ACHN (cell line): ENCODE measurements at regions not wholly inside any gene's neighbourhood (a gene's known extent, or its start where the extent isn't known, plus 50 kb on each side); places are given as distances from the start of the nearest gene placed in this dataset.

Experiments used
- DNase-seq: peaks from one replicate; pipeline ENCODE4 v3.0.0-alpha.2; 2015
- in situ Hi-C: cut with HindIII; loops from 2 replicates; pipeline ENCODE4 v1.10.0; 2017; ENCODE audit warnings: low sequenced_read_pairs, low pct_ligation_motif_present, low pct_unique_long_range_greater_than_20kb

DNA sequence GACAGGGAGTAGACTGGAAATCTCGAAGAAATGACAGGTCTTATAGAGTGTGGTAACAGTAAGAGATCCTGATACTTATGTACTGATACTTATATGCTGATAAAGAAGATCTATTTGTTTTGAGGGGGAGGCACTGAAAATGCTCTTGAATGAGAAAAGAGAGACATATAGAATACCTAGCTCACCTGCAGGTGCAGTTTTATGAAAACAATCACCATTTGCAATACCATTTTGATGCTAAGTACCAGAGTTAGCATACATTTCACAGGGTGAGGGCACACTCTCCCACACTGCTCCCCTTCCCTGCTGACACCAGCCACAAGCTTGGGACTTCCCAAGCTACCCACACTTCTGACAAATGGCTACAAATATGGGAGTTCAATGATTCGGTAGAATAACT, 1490.1 kb upstream of the IGFBP7 start:
- in situ Hi-C loops, result no loop called here
- no peak for DNase-seq

DNA sequence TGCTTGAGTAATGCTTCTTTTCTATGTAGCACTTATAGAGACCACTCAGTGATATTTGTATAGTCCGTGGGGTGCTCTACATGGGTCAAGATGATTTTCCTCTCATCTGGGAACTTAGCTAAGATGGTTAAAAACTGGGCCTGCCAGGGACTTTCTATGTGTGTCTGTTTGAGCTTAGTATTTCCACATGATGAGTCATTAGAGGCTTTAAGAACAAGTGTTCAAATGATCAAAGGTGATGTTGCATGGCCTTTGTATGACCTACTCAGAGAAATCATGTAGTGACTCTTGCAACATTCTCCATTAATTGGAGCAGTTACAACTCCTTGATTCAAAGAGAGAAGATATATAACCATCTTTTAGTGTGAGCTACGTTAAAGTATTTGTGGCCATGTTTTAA, 1480.5 kb upstream of the IGFBP7 start:
- DNase-seq, result no peak
- in situ Hi-C loops, result no loop called here

DNA sequence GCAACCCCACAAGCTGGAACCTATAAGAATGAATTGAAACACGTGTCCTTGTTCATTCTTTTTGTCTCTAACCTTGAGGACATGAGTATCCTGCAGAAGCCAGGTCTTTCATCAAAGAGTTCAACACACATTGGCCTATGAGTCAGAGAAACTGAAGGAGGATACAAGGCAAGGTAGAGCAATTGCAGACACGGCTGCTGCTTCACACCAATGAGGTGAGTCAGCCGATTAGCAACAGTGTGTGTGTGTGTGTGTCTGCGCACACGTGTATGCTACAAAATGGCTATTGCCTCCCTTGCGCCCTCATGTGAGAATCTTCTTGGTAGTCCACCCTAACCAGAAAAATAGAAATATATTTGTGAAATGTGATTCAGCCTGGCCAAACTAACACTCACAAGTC, 1477.7 kb upstream of the IGFBP7 start:
- DNase-seq, result peak; percentile 3
- in situ Hi-C loops, result no loop called here

DNA sequence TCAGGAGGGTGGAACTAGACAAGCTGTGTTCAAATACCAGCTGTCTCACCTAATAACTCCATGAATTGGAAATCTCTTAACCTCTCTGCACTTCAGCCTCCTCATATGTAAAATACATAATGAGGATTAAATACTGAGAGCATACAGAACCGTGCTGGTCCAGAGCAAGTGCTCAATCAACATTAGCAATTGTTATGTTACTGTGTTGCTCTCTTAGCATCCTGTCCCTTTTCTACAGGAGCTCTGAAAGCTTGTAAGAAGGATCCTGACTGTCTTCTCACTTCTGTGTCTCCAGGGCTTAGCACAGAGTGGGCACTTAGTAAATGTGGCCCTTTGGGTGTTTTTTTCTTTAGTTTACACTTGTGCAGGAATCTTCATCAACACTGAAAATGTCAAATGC, 1456.1 kb upstream of the IGFBP7 start:
- no peak for DNase-seq
- in situ Hi-C loops, result no loop called here

DNA sequence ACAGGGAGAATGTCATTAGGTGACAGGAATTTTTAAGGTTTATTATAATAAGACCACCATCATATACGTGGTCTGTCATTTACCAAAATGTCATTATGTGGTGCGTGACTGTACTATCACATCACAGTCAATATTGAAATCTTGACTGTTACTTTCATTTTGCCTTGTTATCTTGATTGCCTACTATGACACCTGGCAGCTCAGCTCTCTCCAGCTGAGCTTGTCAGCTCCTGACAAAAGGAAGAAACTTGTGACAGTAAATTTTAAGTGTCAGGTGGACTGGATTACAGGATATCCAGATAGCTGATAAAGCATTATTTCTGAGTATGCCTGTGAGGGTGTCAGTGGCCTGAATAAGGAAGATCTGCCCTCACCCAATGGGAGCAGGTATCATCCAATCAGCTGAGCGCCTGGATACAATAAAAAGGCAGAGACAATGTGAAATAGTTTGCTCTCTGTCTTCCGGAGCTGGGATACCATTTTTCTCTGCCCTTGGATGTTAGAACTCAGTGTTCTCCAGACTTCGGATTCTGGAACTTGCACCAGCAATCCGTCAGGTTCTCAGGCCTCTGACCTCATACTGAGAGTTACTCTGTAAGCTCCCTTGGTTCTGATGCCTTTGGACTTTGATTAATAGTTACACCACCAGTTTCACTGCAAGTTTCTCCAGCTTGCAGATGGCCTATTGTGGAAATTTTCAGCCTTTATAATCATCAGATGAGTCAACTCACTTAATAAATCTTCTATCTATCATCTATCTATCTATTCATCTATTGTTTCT, 1454.7 kb upstream of the IGFBP7 start:
- in situ Hi-C loops, result no loop called here
- no peak for DNase-seq

DNA sequence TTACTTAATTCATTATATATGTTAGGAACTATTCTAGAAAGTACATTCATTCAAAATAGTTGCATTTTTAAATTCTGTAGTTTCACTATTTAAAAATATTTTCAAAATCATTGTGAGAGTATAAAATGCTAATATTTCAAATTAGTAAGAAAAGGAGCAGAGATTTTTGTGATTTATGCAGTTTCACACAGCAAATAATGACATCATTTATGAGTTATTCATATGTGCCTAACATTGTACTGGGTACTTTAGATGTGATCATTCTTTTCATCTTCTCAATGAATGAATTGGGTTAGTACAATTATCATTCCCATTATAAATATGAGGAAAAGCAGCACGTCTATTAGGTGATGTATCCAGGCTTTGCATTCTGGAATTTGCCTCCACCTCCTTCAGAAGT, 1451.0 kb upstream of the IGFBP7 start:
- in situ Hi-C loops, result no loop called here
- no peak for DNase-seq

DNA sequence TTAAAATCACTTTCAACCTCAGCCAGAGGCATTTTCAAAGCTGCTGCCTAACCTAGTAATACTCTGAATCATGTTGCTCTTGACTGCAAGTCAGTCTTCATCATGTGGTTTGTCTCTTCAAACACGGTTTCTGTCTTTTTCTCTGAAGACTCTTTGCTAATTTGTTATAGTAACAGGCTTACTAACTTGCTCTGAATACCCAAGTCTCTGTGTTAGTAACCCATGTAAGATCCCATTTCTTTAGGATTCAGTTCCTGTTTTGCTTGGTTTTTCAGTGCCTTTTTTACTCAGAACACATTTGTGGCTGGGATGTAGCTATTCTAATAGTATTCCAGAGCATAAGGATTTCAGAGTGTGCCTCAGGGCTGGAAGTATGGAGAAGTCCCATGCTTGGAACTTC, 1450.6 kb upstream of the IGFBP7 start:
- no peak for DNase-seq
- in situ Hi-C loops, result no loop called here

DNA sequence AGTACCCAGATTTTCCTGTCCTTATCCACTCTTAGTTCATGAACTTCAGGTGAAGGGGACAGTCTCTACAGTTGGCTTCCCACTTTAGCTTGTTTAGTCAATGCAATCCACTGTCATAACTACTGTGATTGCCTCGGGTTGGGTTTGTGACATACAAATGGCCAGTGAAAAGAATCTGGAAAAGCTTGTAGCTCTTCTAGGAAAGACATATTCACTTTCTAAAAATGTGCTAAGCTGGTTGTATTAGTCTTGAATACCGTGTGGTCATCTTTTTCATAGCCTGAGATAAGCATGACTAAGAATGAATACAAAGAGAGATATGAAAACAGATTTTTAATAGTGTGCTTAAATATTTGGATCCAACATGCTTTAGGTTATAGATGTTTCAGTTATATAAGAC, 1443.5 kb upstream of the IGFBP7 start:
- DNase-seq, result no peak
- in situ Hi-C loops, result no loop called here

DNA sequence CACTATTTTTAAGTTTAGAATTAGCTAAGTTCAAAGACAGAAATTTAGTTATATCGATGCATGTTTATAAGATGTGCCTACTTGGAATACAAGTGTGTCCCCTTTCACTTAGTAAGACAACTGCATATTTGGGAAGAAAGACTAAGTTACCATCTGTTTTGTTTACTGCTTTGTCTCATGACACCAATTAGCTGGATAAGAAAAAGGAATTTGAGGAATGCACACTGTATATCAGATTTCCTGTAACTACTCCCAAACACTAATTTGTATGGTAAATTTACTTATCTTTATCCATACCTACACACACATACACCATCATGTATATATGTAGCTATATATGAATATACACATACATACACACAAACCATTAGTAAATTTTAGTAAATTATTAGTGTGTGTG, 1442.8 kb upstream of the IGFBP7 start:
- no peak for DNase-seq
- in situ Hi-C loops, result no loop called here

DNA sequence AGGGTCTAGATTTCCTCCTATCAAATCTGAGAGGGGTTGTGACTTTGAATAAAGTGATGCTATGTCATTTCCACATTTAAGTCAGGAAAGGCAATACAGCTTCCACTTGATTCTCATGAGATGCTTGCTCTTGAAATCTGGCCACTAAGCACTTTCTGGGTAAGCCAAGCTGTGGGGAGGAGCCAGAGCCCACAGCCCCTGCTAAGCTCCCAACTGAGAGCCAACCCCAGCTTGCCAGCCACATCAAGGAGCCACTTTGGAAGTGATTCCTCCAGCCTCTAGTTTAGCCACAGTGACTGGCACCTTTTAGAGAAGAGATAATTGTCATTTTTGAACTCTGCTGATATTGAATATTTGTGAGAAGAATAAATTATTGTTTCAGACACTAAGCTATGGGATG, 1441.5 kb upstream of the IGFBP7 start:
- in situ Hi-C loops, result no loop called here

DNA sequence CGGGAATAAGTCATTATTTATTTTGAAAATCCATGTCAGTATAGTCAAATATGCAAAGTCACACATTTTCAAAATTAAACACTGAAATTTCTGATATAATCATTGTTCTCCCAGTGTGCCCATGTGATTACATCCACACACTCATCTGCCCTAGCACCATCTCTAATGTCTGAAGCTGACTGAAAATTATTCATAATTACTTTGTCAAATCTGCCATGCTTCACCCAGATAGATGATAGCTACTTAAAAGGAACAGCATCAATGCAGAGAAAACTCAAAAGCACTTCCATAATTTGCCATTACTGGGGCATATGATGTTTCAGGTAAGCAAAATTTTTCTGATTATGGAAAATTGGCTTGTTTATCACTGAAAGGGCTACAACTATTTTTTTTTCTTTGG, 1433.3 kb upstream of the IGFBP7 start:
- in situ Hi-C loops, result no loop called here

More for the DNA sequence above, 1441.5 kb upstream of the IGFBP7 start:
- DNase-seq, result no peak

DNA sequence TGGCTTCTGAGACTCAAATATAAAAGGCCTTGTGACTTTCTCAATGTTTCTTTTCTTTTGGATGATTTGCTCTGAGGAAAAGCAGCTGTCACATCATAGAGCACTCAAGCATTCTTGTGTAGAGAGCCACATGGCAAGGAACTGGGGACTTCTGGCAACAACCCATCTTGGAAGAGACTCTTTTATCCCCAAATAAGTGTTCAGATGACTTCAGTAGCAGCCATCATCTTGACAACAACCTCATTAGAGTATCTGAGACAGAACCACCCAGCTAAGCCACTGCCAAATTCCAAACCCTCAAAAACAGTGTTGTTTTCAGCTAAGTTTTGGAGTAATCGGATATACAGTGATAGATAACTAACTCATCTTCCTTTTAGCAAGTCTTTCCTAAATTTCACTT, 1431.7 kb upstream of the IGFBP7 start:
- in situ Hi-C loops, result no loop called here
- DNase-seq, result no peak

More for the DNA sequence above, 1433.3 kb upstream of the IGFBP7 start:
- DNase-seq, result no peak

DNA sequence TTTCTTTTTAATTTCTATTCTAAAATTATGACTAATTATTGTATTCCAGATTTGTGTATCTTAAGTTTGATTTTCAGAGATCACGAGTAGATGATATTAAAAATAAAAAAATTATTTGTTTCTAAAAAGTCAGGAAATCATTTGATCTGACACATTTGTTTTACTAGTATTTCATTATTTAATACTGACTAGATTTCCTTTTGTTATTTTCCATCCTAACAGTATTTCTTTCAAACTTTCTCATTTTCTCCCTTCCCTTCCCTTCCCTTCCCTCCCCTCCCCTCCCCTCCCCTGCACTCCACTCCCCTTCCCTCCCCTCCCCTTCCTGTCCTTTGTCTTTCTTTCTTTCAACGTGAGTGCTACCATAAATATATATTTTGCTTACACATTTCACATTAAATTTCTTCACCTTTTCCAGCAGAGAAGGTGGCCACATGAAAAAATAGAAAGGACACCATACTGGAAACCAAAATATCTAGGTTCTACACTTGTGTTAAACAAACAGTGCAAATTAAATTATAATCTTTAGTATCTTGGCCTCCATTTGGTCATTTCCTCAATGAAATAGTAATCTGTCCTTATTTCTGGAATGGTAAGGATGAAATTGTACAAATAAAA, 1412.7 kb upstream of the IGFBP7 start:
- no peak for DNase-seq
- in situ Hi-C loops, result no loop called here

DNA sequence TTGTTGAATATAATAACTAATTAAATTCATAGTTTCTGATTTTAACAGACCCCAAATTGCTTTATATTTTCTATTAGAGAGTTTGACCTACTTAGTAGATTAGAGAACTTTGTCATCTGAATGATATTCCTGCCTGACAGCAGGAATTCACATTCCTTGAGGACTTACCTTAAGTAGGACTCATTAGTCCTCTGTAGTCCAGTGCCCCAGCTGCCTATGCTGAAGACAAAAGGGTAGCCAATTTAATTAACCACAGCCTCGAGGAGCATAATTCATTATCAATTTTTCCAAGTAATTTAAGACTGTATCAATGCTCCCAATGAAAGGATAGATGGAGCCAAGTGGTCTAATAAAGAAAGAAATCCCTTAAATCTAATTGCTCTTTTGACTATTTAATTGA, 1405.0 kb upstream of the IGFBP7 start:
- in situ Hi-C loops, result no loop called here

DNA sequence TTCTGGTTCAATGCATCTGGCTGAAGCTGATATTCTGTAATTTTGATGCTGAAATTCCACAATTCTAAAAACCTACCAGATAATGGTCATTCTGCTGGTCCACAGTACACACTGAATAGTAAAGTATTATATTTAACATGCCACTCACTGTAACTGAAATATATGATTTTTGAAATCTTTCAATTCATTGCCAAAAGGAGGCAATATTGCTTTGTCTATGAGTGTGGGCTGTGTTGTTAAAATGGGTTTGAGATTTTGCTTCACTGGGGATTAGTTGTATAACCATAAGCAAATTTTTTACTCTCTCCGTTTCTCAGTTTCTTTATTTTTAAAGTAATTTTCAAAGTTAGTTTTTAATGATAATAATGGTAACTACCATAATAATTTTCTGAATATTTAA, 1404.1 kb upstream of the IGFBP7 start:
- in situ Hi-C loops, result no loop called here
- no peak for DNase-seq

More for the DNA sequence above, 1405.0 kb upstream of the IGFBP7 start:
- DNase-seq, result no peak

DNA sequence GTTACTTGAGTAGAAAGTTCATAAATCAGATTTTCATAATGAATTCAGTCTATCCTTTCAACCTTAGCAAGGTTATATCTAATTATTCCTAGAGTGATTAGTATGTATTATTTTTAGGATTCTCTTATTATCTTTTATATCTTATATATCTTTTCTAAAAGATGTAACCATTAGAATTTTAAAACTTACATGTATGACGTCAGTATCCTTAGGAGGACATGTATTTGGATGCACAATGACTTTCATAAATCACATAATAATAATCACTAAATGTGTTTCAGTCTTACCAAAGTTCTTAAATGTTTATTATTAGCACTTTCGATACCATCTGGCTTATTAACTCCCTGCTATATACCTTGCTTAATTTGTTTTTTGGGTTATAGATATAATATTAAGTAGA, 1400.5 kb upstream of the IGFBP7 start:
- DNase-seq, result no peak
- in situ Hi-C loops, result no loop called here

DNA sequence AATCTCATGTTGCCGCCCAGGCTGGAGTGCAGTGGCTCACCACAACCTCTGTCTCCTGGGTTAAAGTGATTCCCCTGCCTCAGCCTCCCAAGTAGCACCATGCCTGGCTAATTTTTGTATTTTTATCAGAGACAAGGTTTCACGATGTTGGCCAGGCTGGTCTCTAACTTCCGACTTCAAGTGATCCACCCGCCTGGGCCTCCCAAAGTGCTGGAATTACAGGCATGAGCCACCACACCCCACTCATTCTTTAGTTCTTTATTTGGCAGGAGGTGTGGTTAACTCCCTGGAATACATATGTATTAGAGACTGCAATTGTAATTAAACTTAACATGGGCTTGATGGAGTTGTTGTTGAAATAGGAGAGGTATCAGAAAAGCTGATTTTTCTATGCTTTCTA, 1396.9 kb upstream of the IGFBP7 start:
- no peak for DNase-seq
- in situ Hi-C loops, result no loop called here

DNA sequence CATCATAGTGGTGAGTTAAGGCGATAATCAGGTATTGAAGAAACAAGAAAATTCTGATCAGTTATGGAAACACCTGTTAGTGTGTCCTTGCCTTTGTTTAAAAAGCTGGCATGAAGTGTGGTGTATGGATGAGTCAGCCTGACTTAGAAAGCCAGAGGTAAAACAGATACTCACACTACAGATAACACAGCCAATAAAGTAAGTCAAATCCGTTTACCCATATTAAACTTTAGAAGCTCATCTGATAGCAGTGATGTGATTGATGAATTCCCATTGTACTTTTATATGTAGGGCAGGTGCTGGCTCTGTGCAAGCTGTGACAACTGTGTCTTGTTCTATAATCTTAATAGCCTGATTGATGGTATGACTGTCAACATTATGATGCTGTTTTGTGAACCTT, 1392.7 kb upstream of the IGFBP7 start:
- in situ Hi-C loops, result no loop called here
- no peak for DNase-seq

DNA sequence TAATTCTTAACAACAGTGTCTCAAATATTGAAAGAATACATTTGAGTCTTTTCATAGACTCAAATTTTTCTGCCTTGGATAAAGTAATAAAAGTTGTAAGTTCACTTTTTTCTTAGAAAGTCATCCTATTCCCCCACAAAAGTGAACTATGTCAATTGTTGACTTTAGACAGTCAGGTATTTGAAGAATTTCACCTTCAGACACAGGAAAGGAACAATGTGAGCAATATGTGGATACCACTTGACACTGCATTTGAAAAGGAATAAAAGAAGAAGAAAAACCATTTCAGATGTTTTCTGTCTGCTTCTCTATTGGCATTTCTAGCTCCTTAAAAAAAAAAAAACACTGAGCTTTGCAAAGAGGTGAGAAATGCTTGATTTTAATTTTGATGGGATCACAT, 1389.0 kb upstream of the IGFBP7 start:
- in situ Hi-C loops, result no loop called here
- no peak for DNase-seq

DNA sequence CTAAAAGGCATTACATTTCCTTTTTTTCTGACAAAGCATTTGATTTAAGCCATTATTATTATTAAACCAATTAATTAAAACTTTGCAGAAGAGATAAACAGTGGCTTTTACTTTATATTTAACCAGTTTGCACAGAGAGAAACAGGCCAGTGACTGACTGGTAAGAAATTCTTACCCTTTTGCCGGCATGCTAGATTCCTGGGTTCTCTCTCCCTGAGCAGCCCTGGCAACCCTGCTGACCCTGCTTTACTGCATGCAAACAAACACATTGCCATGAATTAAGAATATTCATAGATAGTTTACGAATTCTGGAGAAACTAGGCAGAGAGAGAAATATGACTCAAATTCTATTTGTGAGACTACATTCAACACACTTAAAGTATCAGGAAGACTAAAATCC, 1381.4 kb upstream of the IGFBP7 start:
- in situ Hi-C loops, result no loop called here
- no peak for DNase-seq
